Stimulated activated CD4-positive, alpha-beta T cell treated with anti-CD3 and anti-CD28 coated beads, Interleukin-2, amount 100 ng/mL, for 4 hours (primary cell): ENCODE measurements at regions not wholly inside any gene's neighbourhood (a gene's known extent, or its start where the extent isn't known, plus 50 kb on each side); places are given as distances from the start of the nearest gene placed in this dataset.

Source experiments
- DNase-seq: peaks from one replicate; pipeline ENCODE4 v3.0.0-alpha.2; 2020; ENCODE audit warnings: low read depth

- DNase-seq: no peak
Observed at GRCh38 chr14:82047777-82048470, 514.3 kb upstream of the SEL1L start.

- DNase-seq: no peak
Observed at GRCh38 chr14:82052778-82053177, 519.1 kb upstream of the SEL1L start.

GRCh38 chr14:82055515-82056115, 522.0 kb upstream of the SEL1L start:
- no peak for DNase-seq

- no peak for DNase-seq
Observed at GRCh38 chr14:82060219-82060618, 526.6 kb upstream of the SEL1L start.

GRCh38 chr14:82067221-82067875, 533.7 kb upstream of the SEL1L start:
- no peak for DNase-seq

GRCh38 chr14:82070040-82070439, 536.4 kb upstream of the SEL1L start:
- DNase-seq: no peak

- DNase-seq: no peak
Observed at GRCh38 chr14:82070753-82071152, 537.1 kb upstream of the SEL1L start.

GRCh38 chr14:82073547-82073946, 539.9 kb upstream of the SEL1L start:
- no peak for DNase-seq

GRCh38 chr14:82075566-82075965, 541.9 kb upstream of the SEL1L start:
- no peak for DNase-seq

GRCh38 chr14:82079553-82079952, 545.9 kb upstream of the SEL1L start:
- DNase-seq: no peak

GRCh38 chr14:82080370-82080769, 546.7 kb upstream of the SEL1L start:
- DNase-seq: no peak

- no peak for DNase-seq
Observed at GRCh38 chr14:82084813-82085212, 551.2 kb upstream of the SEL1L start.

GRCh38 chr14:82091097-82091496, 557.4 kb upstream of the SEL1L start:
- DNase-seq: no peak

- DNase-seq: no peak
Observed at GRCh38 chr14:82094829-82095345, 561.2 kb upstream of the SEL1L start.

- DNase-seq: no peak
Observed at GRCh38 chr14:82104013-82104412, 570.4 kb upstream of the SEL1L start.

GRCh38 chr14:82112210-82112839, 578.7 kb upstream of the SEL1L start:
- no peak for DNase-seq

- DNase-seq: no peak
Observed at GRCh38 chr14:82113007-82113406, 579.4 kb upstream of the SEL1L start.

GRCh38 chr14:82113710-82114109, 580.1 kb upstream of the SEL1L start:
- no peak for DNase-seq

GRCh38 chr14:82116721-82117120, 583.1 kb upstream of the SEL1L start:
- DNase-seq: no peak

GRCh38 chr14:82122655-82123054, 589.0 kb upstream of the SEL1L start:
- DNase-seq: no peak

- no peak for DNase-seq
Observed at GRCh38 chr14:82124511-82124910, 590.9 kb upstream of the SEL1L start.

GRCh38 chr14:82126006-82126405, 592.4 kb upstream of the SEL1L start:
- DNase-seq: no peak

- no peak for DNase-seq
Observed at GRCh38 chr14:82134411-82134810, 600.8 kb upstream of the SEL1L start.
